WTC11 (cell line): ENCODE measurements at regions not wholly inside any gene's neighbourhood (a gene's known extent, or its start where the extent isn't known, plus 50 kb on each side); places are given as distances from the start of the nearest gene placed in this dataset.
"Not testable (repeated sequence)": the region's sequence is repeated elsewhere in the genome, so short reads cannot be mapped to it uniquely, and the experiment has no call there.

Source experiments
- ATAC-seq: fragments of 200-7000 bp; cut with Tn5 transposase; 2 replicates; pipeline ENCODE4 v1.10.0; 2021; ENCODE audit warnings: mild to moderate bottlenecking, moderate library complexity
- CTCF ChIA-PET: fragments of 300-600 bp; sonication (Branson Sonifier 250); formaldehyde crosslinking; loops from one replicate; lab custom pipeline; 2021; ENCODE audit warnings: antibody characterized with exemption; lab: Charles Lee
- POLR2A ChIA-PET: fragments of 350-600 bp; sonication (Branson Sonifier 250); formaldehyde crosslinking; loops from one replicate; lab custom pipeline; 2021; ENCODE audit warnings: antibody characterized with exemption; lab: Charles Lee
- DNase-seq: peaks from one replicate; pipeline ENCODE4 v3.0.0; 2021; ENCODE audit warnings: low spot score
- H3K27ac Mint-ChIP-seq: 2 replicates; pipeline ENCODE4 v1.8.0; 2021; ENCODE audit warnings: mixed read lengths
- H3K27me3 Mint-ChIP-seq: 2 replicates; pipeline ENCODE4 v1.8.0; 2021; ENCODE audit warnings: low read depth, mild to moderate bottlenecking, moderate library complexity, mixed read lengths
- H3K36me3 Mint-ChIP-seq: 2 replicates; pipeline ENCODE4 v1.8.0; 2021; ENCODE audit warnings: mixed read lengths
- H3K4me1 Mint-ChIP-seq: 2 replicates; pipeline ENCODE4 v1.8.0; 2022; ENCODE audit warnings: mixed read lengths
- H3K4me3 Mint-ChIP-seq: 2 replicates; pipeline ENCODE4 v1.8.0; 2021; ENCODE audit warnings: mild to moderate bottlenecking, moderate library complexity, mixed read lengths
- H3K9me3 Mint-ChIP-seq: 2 replicates; pipeline ENCODE4 v1.8.0; 2021; ENCODE audit warnings: mixed read lengths
- GRHL2 ChIP-seq: fragments of 250-450 bp; sonication (Bioruptor Pico); IDR thresholded peaks from 2 replicates; pipeline ENCODE4 v1.8.0; 2022; ENCODE audit warnings: mild to moderate bottlenecking, moderate library complexity; ENCODE audit not compliant: insufficient replicate concordance, severe bottlenecking
- OVOL2 ChIP-seq: fragments of 250-450 bp; sonication (Bioruptor Pico); IDR thresholded peaks from 2 replicates; pipeline ENCODE4 v1.9.0; 2021; ENCODE audit warnings: mild to moderate bottlenecking, borderline replicate concordance
- RELA ChIP-seq: sonication (generic); formaldehyde crosslinking; IDR thresholded peaks from 2 replicates; pipeline ENCODE4 v1.8.1; 2022; ENCODE audit warnings: missing genetic modification reagents, mild to moderate bottlenecking, borderline replicate concordance
- RORB ChIP-seq: fragments of 250-450 bp; sonication (Bioruptor Pico); IDR thresholded peaks from 2 replicates; pipeline ENCODE4 v1.9.0; 2021; ENCODE audit warnings: mild to moderate bottlenecking
- SP1 ChIP-seq: sonication (generic); formaldehyde crosslinking; conservative IDR thresholded peaks from 2 replicates; pipeline ENCODE4 v1.8.1; 2022; ENCODE audit warnings: missing genetic modification reagents
- TP53 ChIP-seq: sonication (generic); formaldehyde crosslinking; IDR thresholded peaks from 2 replicates; pipeline ENCODE4 v1.8.1; 2023; ENCODE audit warnings: mild to moderate bottlenecking, missing genetic modification reagents
- ZNF121 ChIP-seq: sonication (generic); formaldehyde crosslinking; IDR thresholded peaks from 2 replicates; pipeline ENCODE4 v1.8.0; 2023; ENCODE audit warnings: missing genetic modification reagents
- ZNF219 ChIP-seq: sonication (generic); formaldehyde crosslinking; IDR thresholded peaks from 2 replicates; pipeline ENCODE4 v1.8.0; 2023; ENCODE audit warnings: missing genetic modification reagents, mild to moderate bottlenecking, borderline replicate concordance
- ZNF396 ChIP-seq: fragments of 250-450 bp; sonication (Bioruptor Pico); IDR thresholded peaks from 2 replicates; pipeline ENCODE4 v1.8.0; 2021; ENCODE audit warnings: mild to moderate bottlenecking, moderate library complexity, borderline replicate concordance
- ZNF423 ChIP-seq: fragments of 250-450 bp; sonication (Bioruptor Pico); IDR thresholded peaks from 2 replicates; pipeline ENCODE4 v2.1.2; 2022; ENCODE audit warnings: mild to moderate bottlenecking, moderate library complexity
- ZNF671 ChIP-seq: fragments of 250-450 bp; sonication (Bioruptor Pico); IDR thresholded peaks from 2 replicates; pipeline ENCODE4 v1.8.0; 2021; ENCODE audit warnings: mild to moderate bottlenecking
- TF ChIP-seq, protein P1 (sequence below): sonication (generic); formaldehyde crosslinking; IDR thresholded peaks from 2 replicates; pipeline ENCODE4 v1.8.1; 2023; ENCODE audit warnings: mild to moderate bottlenecking, missing genetic modification reagents
- TF ChIP-seq, protein P2 (sequence below): sonication (generic); formaldehyde crosslinking; IDR thresholded peaks from 2 replicates; pipeline ENCODE4 v1.8.1; 2023; ENCODE audit warnings: mild to moderate bottlenecking, missing genetic modification reagents, moderate library complexity
- TF ChIP-seq, protein P3 (sequence below): sonication (generic); formaldehyde crosslinking; conservative IDR thresholded peaks from 2 replicates; pipeline ENCODE4 v1.8.1; 2022; ENCODE audit warnings: mild to moderate bottlenecking, missing genetic modification reagents
- TF ChIP-seq, protein P4 (sequence below): sonication (generic); formaldehyde crosslinking; IDR thresholded peaks from 2 replicates; pipeline ENCODE4 v1.8.0; 2022; ENCODE audit warnings: mild to moderate bottlenecking, missing genetic modification reagents
- TF ChIP-seq, protein P5 (sequence below): sonication (generic); formaldehyde crosslinking; IDR thresholded peaks from 2 replicates; pipeline ENCODE4 v1.8.1; 2023; ENCODE audit warnings: mild to moderate bottlenecking, moderate library complexity, missing genetic modification reagents
- TF ChIP-seq, protein P6 (sequence below): sonication (generic); formaldehyde crosslinking; IDR thresholded peaks from 2 replicates; pipeline ENCODE4 v1.8.1; 2022; ENCODE audit warnings: mild to moderate bottlenecking, moderate library complexity, missing genetic modification reagents
- TF ChIP-seq, protein P7 (sequence below): sonication (generic); formaldehyde crosslinking; IDR thresholded peaks from 2 replicates; pipeline ENCODE4 v1.8.1; 2023; ENCODE audit warnings: mild to moderate bottlenecking, missing genetic modification reagents

DNA sequence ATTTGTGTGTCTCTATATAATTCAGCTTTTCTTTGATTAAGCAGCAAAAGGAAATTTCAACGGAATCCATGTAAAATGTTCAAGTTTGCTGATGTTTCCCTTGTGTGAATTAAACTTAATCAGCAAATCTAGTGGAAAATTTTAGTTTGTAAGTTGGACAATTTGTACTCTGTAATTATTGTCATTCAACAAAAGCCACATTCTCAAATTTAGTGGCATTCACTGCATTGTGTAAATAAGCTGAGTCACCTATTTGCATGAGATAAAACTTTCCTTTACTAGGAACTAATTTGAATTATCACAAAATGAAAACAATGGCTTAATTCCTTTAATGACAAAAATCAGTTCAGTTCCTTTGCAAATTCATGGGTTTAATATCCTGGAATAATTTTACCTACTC lies 784.2 kb upstream of the CCDC179 start (continued):
- TF ChIP-seq, protein P1, sequence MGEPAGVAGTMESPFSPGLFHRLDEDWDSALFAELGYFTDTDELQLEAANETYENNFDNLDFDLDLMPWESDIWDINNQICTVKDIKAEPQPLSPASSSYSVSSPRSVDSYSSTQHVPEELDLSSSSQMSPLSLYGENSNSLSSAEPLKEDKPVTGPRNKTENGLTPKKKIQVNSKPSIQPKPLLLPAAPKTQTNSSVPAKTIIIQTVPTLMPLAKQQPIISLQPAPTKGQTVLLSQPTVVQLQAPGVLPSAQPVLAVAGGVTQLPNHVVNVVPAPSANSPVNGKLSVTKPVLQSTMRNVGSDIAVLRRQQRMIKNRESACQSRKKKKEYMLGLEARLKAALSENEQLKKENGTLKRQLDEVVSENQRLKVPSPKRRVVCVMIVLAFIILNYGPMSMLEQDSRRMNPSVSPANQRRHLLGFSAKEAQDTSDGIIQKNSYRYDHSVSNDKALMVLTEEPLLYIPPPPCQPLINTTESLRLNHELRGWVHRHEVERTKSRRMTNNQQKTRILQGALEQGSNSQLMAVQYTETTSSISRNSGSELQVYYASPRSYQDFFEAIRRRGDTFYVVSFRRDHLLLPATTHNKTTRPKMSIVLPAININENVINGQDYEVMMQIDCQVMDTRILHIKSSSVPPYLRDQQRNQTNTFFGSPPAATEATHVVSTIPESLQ (CRISPR knock-in tag), result no peak
- no peak for TF ChIP-seq ZNF121 (CRISPR knock-in tag)
- TF ChIP-seq, protein P2, sequence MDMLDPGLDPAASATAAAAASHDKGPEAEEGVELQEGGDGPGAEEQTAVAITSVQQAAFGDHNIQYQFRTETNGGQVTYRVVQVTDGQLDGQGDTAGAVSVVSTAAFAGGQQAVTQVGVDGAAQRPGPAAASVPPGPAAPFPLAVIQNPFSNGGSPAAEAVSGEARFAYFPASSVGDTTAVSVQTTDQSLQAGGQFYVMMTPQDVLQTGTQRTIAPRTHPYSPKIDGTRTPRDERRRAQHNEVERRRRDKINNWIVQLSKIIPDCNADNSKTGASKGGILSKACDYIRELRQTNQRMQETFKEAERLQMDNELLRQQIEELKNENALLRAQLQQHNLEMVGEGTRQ (CRISPR knock-in tag), result no peak
- TF ChIP-seq, protein P3, sequence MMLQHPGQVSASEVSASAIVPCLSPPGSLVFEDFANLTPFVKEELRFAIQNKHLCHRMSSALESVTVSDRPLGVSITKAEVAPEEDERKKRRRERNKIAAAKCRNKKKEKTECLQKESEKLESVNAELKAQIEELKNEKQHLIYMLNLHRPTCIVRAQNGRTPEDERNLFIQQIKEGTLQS (CRISPR knock-in tag), result no peak

DNA sequence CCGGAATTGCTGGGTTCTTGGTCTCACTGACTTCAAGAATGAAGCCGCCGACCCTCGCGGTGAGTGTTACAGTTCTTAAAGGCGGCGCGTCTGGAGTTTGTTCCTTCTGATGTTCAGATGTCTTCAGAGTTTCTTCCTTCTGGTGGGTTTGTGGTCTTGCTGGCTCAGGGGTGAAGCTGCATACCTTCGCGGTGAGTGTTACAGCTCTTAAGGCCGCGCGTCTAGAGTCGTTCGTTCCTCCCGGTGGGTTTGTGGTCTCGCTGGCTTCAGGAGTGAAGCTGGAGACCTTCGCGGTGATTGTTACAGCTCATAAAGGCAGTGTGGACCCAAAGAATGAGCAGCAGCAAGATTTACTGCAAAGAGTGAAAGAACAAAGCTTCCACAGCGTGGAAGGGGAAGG lies 792.1 kb upstream of the CCDC179 start:
- peaks cover 18% of the 10 kb centered on the region for H3K36me3 Mint-ChIP-seq
- H3K27ac Mint-ChIP-seq, H3K27me3 Mint-ChIP-seq, H3K4me3 Mint-ChIP-seq, DNase-seq, H3K4me1 Mint-ChIP-seq, ATAC-seq, CTCF ChIA-PET, POLR2A ChIA-PET: not testable (repeated sequence)
- peaks cover 33% of the 10 kb centered on the region for H3K9me3 Mint-ChIP-seq

DNA sequence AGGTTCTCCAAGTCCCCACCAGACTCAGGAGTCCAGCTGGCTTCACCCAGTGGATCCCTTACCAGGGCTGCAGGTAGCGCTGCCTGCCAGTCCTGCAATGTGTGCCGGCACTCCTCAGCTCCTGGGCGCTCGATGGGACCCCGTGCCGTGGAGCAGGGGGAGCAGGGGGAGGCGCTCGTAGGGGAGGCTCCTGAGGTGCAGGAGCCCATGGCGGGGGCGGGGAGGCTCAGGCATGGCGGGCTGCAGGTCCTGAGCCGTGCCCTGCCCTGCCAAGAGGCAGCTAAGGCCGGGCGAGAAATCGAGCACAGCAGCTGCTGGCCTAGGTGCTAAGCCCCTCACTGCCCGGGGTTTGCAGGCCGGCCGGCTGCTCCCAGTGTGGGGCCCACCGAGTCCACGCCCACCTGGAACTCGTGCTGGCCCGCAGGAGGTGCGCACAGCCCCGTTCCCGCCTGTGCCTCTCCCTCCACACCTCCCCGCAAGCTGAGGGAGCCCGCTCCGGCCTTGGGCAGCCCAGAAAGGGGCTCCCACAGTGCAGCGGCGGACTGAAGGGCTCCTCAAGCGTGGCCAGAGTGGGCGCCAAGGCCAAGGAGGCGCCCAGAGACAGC lies 792.9 kb upstream of the CCDC179 start:
- POLR2A ChIA-PET, result no interaction called here
- H3K36me3 Mint-ChIP-seq, result peaks cover 13% of the 10 kb centered on the region
- H3K9me3 Mint-ChIP-seq, result peaks cover 26% of the 10 kb centered on the region
- no peaks in the 10 kb centered on the region for H3K4me1 Mint-ChIP-seq
- H3K27ac Mint-ChIP-seq, result no peak overlapping the region
- peaks cover 4% of the 10 kb centered on the region; the same call in 1 of the 2 replicates for H3K27me3 Mint-ChIP-seq
- TF ChIP-seq, protein P4, sequence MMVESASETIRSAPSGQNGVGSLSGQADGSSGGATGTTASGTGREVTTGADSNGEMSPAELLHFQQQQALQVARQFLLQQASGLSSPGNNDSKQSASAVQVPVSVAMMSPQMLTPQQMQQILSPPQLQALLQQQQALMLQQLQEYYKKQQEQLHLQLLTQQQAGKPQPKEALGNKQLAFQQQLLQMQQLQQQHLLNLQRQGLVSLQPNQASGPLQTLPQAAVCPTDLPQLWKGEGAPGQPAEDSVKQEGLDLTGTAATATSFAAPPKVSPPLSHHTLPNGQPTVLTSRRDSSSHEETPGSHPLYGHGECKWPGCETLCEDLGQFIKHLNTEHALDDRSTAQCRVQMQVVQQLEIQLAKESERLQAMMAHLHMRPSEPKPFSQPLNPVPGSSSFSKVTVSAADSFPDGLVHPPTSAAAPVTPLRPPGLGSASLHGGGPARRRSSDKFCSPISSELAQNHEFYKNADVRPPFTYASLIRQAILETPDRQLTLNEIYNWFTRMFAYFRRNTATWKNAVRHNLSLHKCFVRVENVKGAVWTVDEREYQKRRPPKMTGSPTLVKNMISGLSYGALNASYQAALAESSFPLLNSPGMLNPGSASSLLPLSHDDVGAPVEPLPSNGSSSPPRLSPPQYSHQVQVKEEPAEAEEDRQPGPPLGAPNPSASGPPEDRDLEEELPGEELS, result no peak
- TF ChIP-seq, protein P5, sequence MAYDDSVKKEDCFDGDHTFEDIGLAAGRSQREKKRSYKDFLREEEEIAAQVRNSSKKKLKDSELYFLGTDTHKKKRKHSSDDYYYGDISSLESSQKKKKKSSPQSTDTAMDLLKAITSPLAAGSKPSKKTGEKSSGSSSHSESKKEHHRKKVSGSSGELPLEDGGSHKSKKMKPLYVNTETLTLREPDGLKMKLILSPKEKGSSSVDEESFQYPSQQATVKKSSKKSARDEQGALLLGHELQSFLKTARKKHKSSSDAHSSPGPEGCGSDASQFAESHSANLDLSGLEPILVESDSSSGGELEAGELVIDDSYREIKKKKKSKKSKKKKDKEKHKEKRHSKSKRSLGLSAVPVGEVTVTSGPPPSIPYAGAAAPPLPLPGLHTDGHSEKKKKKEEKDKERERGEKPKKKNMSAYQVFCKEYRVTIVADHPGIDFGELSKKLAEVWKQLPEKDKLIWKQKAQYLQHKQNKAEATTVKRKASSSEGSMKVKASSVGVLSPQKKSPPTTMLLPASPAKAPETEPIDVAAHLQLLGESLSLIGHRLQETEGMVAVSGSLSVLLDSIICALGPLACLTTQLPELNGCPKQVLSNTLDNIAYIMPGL (CRISPR knock-in tag), result no peak
- TF ChIP-seq SP1 (CRISPR knock-in tag) (no peak), OVOL2 (CRISPR knock-in tag) (no peak), RORB (CRISPR knock-in tag) (no peak), ZNF423 (CRISPR knock-in tag) (no peak), ZNF671 (CRISPR knock-in tag) (no peak), ZNF219 (CRISPR knock-in tag) (no peak), RELA (CRISPR knock-in tag) (no peak), GRHL2 (CRISPR knock-in tag) (no peak), TP53 (CRISPR knock-in tag) (no peak), ZNF396 (CRISPR knock-in tag) (no peak)
- TF ChIP-seq, protein P6, sequence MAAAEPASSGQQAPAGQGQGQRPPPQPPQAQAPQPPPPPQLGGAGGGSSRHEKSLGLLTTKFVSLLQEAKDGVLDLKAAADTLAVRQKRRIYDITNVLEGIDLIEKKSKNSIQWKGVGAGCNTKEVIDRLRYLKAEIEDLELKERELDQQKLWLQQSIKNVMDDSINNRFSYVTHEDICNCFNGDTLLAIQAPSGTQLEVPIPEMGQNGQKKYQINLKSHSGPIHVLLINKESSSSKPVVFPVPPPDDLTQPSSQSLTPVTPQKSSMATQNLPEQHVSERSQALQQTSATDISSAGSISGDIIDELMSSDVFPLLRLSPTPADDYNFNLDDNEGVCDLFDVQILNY (CRISPR knock-in tag), result no peak
- TF ChIP-seq, protein P7, sequence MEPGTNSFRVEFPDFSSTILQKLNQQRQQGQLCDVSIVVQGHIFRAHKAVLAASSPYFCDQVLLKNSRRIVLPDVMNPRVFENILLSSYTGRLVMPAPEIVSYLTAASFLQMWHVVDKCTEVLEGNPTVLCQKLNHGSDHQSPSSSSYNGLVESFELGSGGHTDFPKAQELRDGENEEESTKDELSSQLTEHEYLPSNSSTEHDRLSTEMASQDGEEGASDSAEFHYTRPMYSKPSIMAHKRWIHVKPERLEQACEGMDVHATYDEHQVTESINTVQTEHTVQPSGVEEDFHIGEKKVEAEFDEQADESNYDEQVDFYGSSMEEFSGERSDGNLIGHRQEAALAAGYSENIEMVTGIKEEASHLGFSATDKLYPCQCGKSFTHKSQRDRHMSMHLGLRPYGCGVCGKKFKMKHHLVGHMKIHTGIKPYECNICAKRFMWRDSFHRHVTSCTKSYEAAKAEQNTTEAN (CRISPR knock-in tag), result no peak
- TF ChIP-seq, all 79 proteins: peak for 0
- H3K4me3 Mint-ChIP-seq, result no peak overlapping the region
- no peak for DNase-seq
- no peak for ATAC-seq
- CTCF ChIA-PET, result no interaction called here
